Coronary artery (tissue), 2 donors: ENCODE measurements at regions not wholly inside any gene's neighbourhood (a gene's known extent, or its start where the extent isn't known, plus 50 kb on each side); places are given as distances from the start of the nearest gene placed in this dataset.

Experiments
- DNase-seq: peaks from one replicate; pipeline ENCODE4 v3.0.0-alpha.2; 2017; ENCODE audit warnings: low spot score
- H3K27ac ChIP-seq, 2 donors: fragments of 200-600 bp; sonication (generic); one replicate each; pipeline ENCODE4 v1.5.1; 2016 to 2019
- H3K4me3 ChIP-seq: fragments of 200-600 bp; sonication (generic); 2 replicates; pipeline ENCODE4 v1.5.1; 2016; ENCODE audit warnings: mild to moderate bottlenecking, moderate library complexity
- CTCF ChIP-seq: fragments of 200-600 bp; sonication (generic); IDR thresholded peaks from one replicate; pipeline ENCODE4 v1.5.1; 2019; ENCODE audit warnings: antibody characterized with exemption

- H3K27ac ChIP-seq, result no peak overlapping the region
- no peak for TF ChIP-seq CTCF
- no peak for DNase-seq
- no peak overlapping the region for H3K4me3 ChIP-seq
These were observed 170.4 kb downstream of the PTPRC start for GRCh38 chr1:198809247-198809646.

- Histone ChIP-seq H3K27ac (no peak overlapping the region), H3K4me3 (no peak overlapping the region)
- no peak for TF ChIP-seq CTCF
- DNase-seq, result no peak
These were observed 172.6 kb downstream of the PTPRC start for GRCh38 chr1:198811449-198811848.

- DNase-seq, result no peak
- Histone ChIP-seq H3K27ac (no peak overlapping the region), H3K4me3 (no peak overlapping the region)
- no peak for TF ChIP-seq CTCF
These were observed 184.8 kb downstream of the PTPRC start for GRCh38 chr1:198823626-198824025.

GRCh38 chr1:198825254-198825653 lies 186.4 kb downstream of the PTPRC start:
- no peak for DNase-seq
- Histone ChIP-seq H3K27ac (no peak overlapping the region), H3K4me3 (no peak overlapping the region)
- TF ChIP-seq CTCF, result no peak

- TF ChIP-seq CTCF, result no peak
- DNase-seq, result no peak
- Histone ChIP-seq H3K27ac (no peak overlapping the region), H3K4me3 (no peak overlapping the region)
These were observed 190.5 kb downstream of the PTPRC start for GRCh38 chr1:198829356-198829755.

- H3K27ac ChIP-seq, result no peak overlapping the region
- H3K4me3 ChIP-seq, result no peak overlapping the region
- DNase-seq, result no peak
- no peak for TF ChIP-seq CTCF
These were observed 191.1 kb downstream of the PTPRC start for GRCh38 chr1:198829944-198830343.

GRCh38 chr1:198830412-198830811 lies 191.6 kb downstream of the PTPRC start:
- TF ChIP-seq CTCF, result no peak
- Histone ChIP-seq H3K27ac (no peak overlapping the region), H3K4me3 (no peak overlapping the region)
- DNase-seq, result no peak
